ENCODE measurements at regions not wholly inside any gene's neighbourhood (a gene's known extent, or its start where the extent isn't known, plus 50 kb on each side); places are given as distances from the start of the nearest gene placed in this dataset.
A peak's percentile ranks its signal among the peaks of the same experiment; 100 is the strongest.

GRCh38 chr13:99765869-99766268 is 205.7 kb downstream of the ZIC5 start:
- peaks cover 20 to 51% (median 40%) of the 10 kb centered on the region in 3 experiments for H3K36me3 Mint-ChIP-seq (ENCODE audit: insufficient read depth in 1 of 3, low read depth in 3 of 3)
- H3K9me3 Mint-ChIP-seq: peaks cover 23 to 44% of the 10 kb centered on the region in 2 experiments
- peaks cover 4% of the 10 kb centered on the region for H3K9me3 ChIP-seq (ENCODE audit: control insufficient read depth, low read depth, low read length)

More at GRCh38 chr13:99765869-99766268, 205.7 kb downstream of the ZIC5 start:
- H4K5ac ChIP-seq (ENCODE audit: insufficient read length, low read depth, low read length): no peak overlapping the region
- no peak overlapping the region for H2AK5ac ChIP-seq (ENCODE audit: insufficient read length, low read length)
- no peak overlapping the region for H3K4me3 Mint-ChIP-seq
- no peaks in the 10 kb centered on the region for H3K23me2 ChIP-seq (ENCODE audit: insufficient read length, low read depth, low read length, poor library complexity, severe bottlenecking)
- no peak overlapping the region for H3K56ac ChIP-seq (ENCODE audit: insufficient read length, low read depth, low read length)
- peaks cover 8% of the 10 kb centered on the region; the same call in 1 of the 2 replicates for H3K4me1 ChIP-seq (ENCODE audit: insufficient read depth, low read length)
- no peak overlapping the region for H4K8ac ChIP-seq (replicated peaks; ENCODE audit: insufficient read length, low read depth, low read length)
- H3K79me1 ChIP-seq (ENCODE audit: insufficient read depth, low read depth, low read length, poor library complexity, severe bottlenecking): no peaks in the 10 kb centered on the region
- no peak overlapping the region for H2BK15ac ChIP-seq (ENCODE audit: low read depth, low read length)
- H3K27ac Mint-ChIP-seq: peak overlapping the region in 1 of 3 experiments; percentile 35; a peak in 1 of 7 replicates
- peaks cover 32% of the 10 kb centered on the region in 2 experiments for H3K4me1 Mint-ChIP-seq
- no peak overlapping the region for H2BK120ac ChIP-seq (ENCODE audit: low read depth, low read length, poor library complexity, severe bottlenecking)
- H2BK5ac ChIP-seq (ENCODE audit: insufficient read length, low read length): no peak overlapping the region
- H3K27me3 ChIP-seq (ENCODE audit: insufficient read depth, low read length): no peaks in the 10 kb centered on the region
- no CpG with 5 or more reads among the region's 2 CpGs for WGBS (ENCODE audit: extremely low coverage, insufficient read length, low lambda C conversion rate)
- H3K9ac ChIP-seq (ENCODE audit: extremely low read depth, insufficient read length, low read length): no peak overlapping the region
- H3K79me2 ChIP-seq (ENCODE audit: insufficient read depth, low read length): no peaks in the 10 kb centered on the region
- no peaks in the 10 kb centered on the region for H4K20me1 ChIP-seq (ENCODE audit: control insufficient read depth, insufficient read depth, insufficient read length)
- no peak overlapping the region for H3K23ac ChIP-seq (ENCODE audit: insufficient read length, low read depth, low read length)
- no peak overlapping the region for H3K4ac ChIP-seq (ENCODE audit: low read depth, low read length)
- H3K14ac ChIP-seq (ENCODE audit: insufficient read depth, low read length): no peak overlapping the region
- H3T11ph ChIP-seq (ENCODE audit: low read length): no peak overlapping the region
- H3K18ac ChIP-seq (ENCODE audit: insufficient read length, low read depth, low read length): no peak overlapping the region
- no peak overlapping the region for H3K27ac ChIP-seq (ENCODE audit: insufficient read length, low read depth, low read length)
- H2BK20ac ChIP-seq (ENCODE audit: low read depth, low read length, poor library complexity, severe bottlenecking): no peak overlapping the region
- no peak overlapping the region for H2AFZ ChIP-seq (ENCODE audit: low read length)
- TF ChIP-seq CTCF (conservative IDR thresholded peaks at IDR 0.05): no peak
- no peak for DNase-seq
- H2BK12ac ChIP-seq (ENCODE audit: insufficient read length, low read depth, low read length): no peak overlapping the region
- H3K27me3 Mint-ChIP-seq (ENCODE audit: low read depth): no peaks in the 10 kb centered on the region
- H3K4me2 ChIP-seq (ENCODE audit: insufficient read depth, insufficient read length, low read length): no peak overlapping the region
- no peak overlapping the region for H4K91ac ChIP-seq (ENCODE audit: insufficient read length, low read depth, low read length)

Data from H9 (cell line).